Thyroid gland (tissue), 4 donors: ENCODE measurements at regions not wholly inside any gene's neighbourhood (a gene's known extent, or its start where the extent isn't known, plus 50 kb on each side); places are given as distances from the start of the nearest gene placed in this dataset.

Source experiments
- POLR2A ChIP-seq, 2 donors: fragments of 450-650 bp; IDR thresholded peaks; one replicate each; pipeline ENCODE4 v1.6.1; 2017; ENCODE audit warnings: antibody characterized with exemption in 2 of 2, mild to moderate bottlenecking in 2 of 2, moderate library complexity in 1 of 2
- TF ChIP-seq, protein P1 (sequence below), 6 experiments: fragments of 200-600 bp in 3 of 6; fragments of 450-650 bp in 3 of 6; sonication (generic) in 3 of 6; IDR thresholded peaks; one replicate each; pipeline ENCODE4 v1.5.1; 2016 to 2019; ENCODE audit warnings: antibody characterized with exemption in 6 of 6, mild to moderate bottlenecking in 2 of 6, inconsistent platforms in 1 of 6, moderate library complexity in 1 of 6

DNA sequence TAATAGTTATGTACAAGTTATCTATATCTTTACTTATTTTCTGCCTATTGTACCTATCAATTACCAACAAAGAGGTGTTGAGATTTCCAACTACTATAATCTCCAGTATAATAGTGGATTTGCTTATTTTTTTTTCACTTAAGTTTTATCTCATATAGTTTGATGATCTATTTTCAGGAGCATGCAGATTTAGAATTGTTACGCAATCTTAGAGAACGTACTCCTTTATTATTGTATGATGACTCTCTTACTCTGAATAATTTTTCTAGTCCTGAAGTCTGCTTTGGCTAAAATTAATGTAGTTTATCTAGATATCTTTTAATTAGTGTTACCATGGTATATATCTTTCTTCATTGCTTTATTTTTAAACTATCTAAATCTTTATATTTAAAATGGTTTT lies 205.2 kb downstream of the SCG2 start:
- TF ChIP-seq, protein P1, sequence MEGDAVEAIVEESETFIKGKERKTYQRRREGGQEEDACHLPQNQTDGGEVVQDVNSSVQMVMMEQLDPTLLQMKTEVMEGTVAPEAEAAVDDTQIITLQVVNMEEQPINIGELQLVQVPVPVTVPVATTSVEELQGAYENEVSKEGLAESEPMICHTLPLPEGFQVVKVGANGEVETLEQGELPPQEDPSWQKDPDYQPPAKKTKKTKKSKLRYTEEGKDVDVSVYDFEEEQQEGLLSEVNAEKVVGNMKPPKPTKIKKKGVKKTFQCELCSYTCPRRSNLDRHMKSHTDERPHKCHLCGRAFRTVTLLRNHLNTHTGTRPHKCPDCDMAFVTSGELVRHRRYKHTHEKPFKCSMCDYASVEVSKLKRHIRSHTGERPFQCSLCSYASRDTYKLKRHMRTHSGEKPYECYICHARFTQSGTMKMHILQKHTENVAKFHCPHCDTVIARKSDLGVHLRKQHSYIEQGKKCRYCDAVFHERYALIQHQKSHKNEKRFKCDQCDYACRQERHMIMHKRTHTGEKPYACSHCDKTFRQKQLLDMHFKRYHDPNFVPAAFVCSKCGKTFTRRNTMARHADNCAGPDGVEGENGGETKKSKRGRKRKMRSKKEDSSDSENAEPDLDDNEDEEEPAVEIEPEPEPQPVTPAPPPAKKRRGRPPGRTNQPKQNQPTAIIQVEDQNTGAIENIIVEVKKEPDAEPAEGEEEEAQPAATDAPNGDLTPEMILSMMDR (IDR thresholded peaks at IDR 0.05) = no peak
- TF ChIP-seq POLR2A (IDR thresholded peaks at IDR 0.05) = no peak
